GM23338 (cell line): ENCODE measurements at regions not wholly inside any gene's neighbourhood (a gene's known extent, or its start where the extent isn't known, plus 50 kb on each side); places are given as distances from the start of the nearest gene placed in this dataset.

Source experiments
- ATAC-seq: fragments of 200-7000 bp; cut with Tn5 transposase; 3 replicates; pipeline ENCODE4 v1.9.1; 2020
- DNase-seq: peaks from one replicate; pipeline ENCODE4 v3.0.0-alpha.2; 2015; ENCODE audit warnings: low spot score
- H2AFZ ChIP-seq: fragments of 200-600 bp; sonication (generic); 2 replicates; pipeline ENCODE4 v1.8.0; 2016; ENCODE audit warnings: antibody characterized with exemption, mild to moderate bottlenecking, moderate library complexity
- H3F3A ChIP-seq: fragments of 200-600 bp; sonication (generic); replicated peaks from 2 replicates; pipeline ENCODE4 v1.8.0; 2017; ENCODE audit warnings: antibody characterized with exemption, mixed run types, low read depth
- H3K27ac ChIP-seq: fragments of 200-600 bp; sonication (generic); 2 replicates; pipeline ENCODE4 v1.6.1; 2016; ENCODE audit warnings: low read depth
- H3K27me3 ChIP-seq: fragments of 200-600 bp; sonication (generic); 2 replicates; pipeline ENCODE4 v1.8.0; 2016; ENCODE audit warnings: mild to moderate bottlenecking, mixed run types, moderate library complexity; ENCODE audit not compliant: insufficient read depth
- H3K36me3 ChIP-seq: fragments of 200-600 bp; sonication (generic); 2 replicates; pipeline ENCODE4 v1.8.0; 2016; ENCODE audit warnings: mild to moderate bottlenecking; ENCODE audit not compliant: insufficient read depth
- H3K4me1 ChIP-seq: fragments of 200-600 bp; sonication (generic); 2 replicates; pipeline ENCODE4 v1.8.0; 2016; ENCODE audit warnings: mild to moderate bottlenecking, moderate library complexity; ENCODE audit not compliant: insufficient read depth
- H3K4me2 ChIP-seq: fragments of 200-600 bp; sonication (generic); 2 replicates; pipeline ENCODE4 v1.7.1; 2017; ENCODE audit warnings: mixed run types
- H3K4me3 ChIP-seq: fragments of 200-600 bp; sonication (generic); 2 replicates; pipeline ENCODE4 v1.6.1; 2016; ENCODE audit warnings: mixed run types
- H3K79me2 ChIP-seq: fragments of 200-600 bp; sonication (generic); replicated peaks from 2 replicates; pipeline ENCODE4 v1.8.0; 2017; ENCODE audit warnings: mild to moderate bottlenecking; ENCODE audit not compliant: insufficient read depth
- H3K9me2 ChIP-seq: fragments of 200-600 bp; sonication (generic); 2 replicates; pipeline ENCODE4 v1.8.0; 2017; ENCODE audit not compliant: insufficient read depth
- H4K20me1 ChIP-seq: fragments of 200-600 bp; sonication (generic); replicated peaks from 2 replicates; pipeline ENCODE4 v1.8.0; 2017; ENCODE audit warnings: mild to moderate bottlenecking; ENCODE audit not compliant: insufficient read depth
- H3K27ac Mint-ChIP-seq: 2 replicates; pipeline ENCODE4 v1.8.0; 2020; ENCODE audit warnings: inconsistent platforms, mild to moderate bottlenecking, moderate library complexity, mixed read lengths
- H3K27me3 Mint-ChIP-seq: 3 replicates; pipeline ENCODE4 v1.8.0; 2022; ENCODE audit warnings: low read depth, mild to moderate bottlenecking, moderate library complexity, mixed read lengths, inconsistent platforms; ENCODE audit not compliant: insufficient read depth, poor library complexity
- H3K36me3 Mint-ChIP-seq: 3 replicates; pipeline ENCODE4 v1.8.0; 2021; ENCODE audit warnings: low read depth, mild to moderate bottlenecking, inconsistent platforms, moderate library complexity, mixed read lengths
- H3K4me1 Mint-ChIP-seq: 3 replicates; pipeline ENCODE4 v1.8.0; 2020; ENCODE audit warnings: mild to moderate bottlenecking, inconsistent platforms, mixed read lengths
- H3K4me3 Mint-ChIP-seq: 3 replicates; pipeline ENCODE4 v1.8.0; 2021; ENCODE audit warnings: moderate library complexity, mild to moderate bottlenecking, inconsistent platforms, mixed read lengths
- H3K9me3 Mint-ChIP-seq: 3 replicates; pipeline ENCODE4 v1.8.0; 2020; ENCODE audit warnings: moderate library complexity, mild to moderate bottlenecking, inconsistent platforms, mixed read lengths
- ETS1 ChIP-seq: IDR thresholded peaks from 2 replicates; pipeline ENCODE4 v1.6.1; 2016; ENCODE audit warnings: antibody characterized with exemption
- EZH2phosphoT487 ChIP-seq: fragments of 200-600 bp; sonication (generic); IDR thresholded peaks from one replicate; pipeline ENCODE4 v1.8.1; 2018; ENCODE audit warnings: antibody characterized with exemption; ENCODE audit not compliant: unreplicated experiment
- NANOG ChIP-seq: IDR thresholded peaks from 2 replicates; pipeline ENCODE4 v1.6.1; 2016; ENCODE audit warnings: antibody characterized with exemption, borderline replicate concordance
- ZNF114 ChIP-seq: fragments of 250-450 bp; sonication (Bioruptor Pico); IDR thresholded peaks from 2 replicates; pipeline ENCODE4 v1.5.0; 2020; ENCODE audit warnings: mild to moderate bottlenecking, moderate library complexity
- ZNF331 ChIP-seq: fragments of 250-450 bp; sonication (Bioruptor Pico); IDR thresholded peaks from 2 replicates; pipeline ENCODE4 v1.5.0; 2020; ENCODE audit warnings: low read depth, mild to moderate bottlenecking, moderate library complexity
- ZNF462 ChIP-seq: fragments of 250-450 bp; sonication (Bioruptor Pico); IDR thresholded peaks from 2 replicates; pipeline ENCODE4 v1.5.0; 2020; ENCODE audit warnings: mild to moderate bottlenecking, moderate library complexity

GRCh38 chr2:41981417-41981816 lies 66.4 kb upstream of the PKDCC start (continued):
- TF ChIP-seq ZNF462 (CRISPR knock-in tag) (no peak), ZNF331 (CRISPR knock-in tag) (no peak)

GRCh38 chr2:41985573-41986095 lies 62.2 kb upstream of the PKDCC start:
- no peaks in the 10 kb centered on the region for H3K36me3 ChIP-seq
- ATAC-seq: no peak
- no peak overlapping the region for H3K27ac ChIP-seq
- no peaks in the 10 kb centered on the region for H3K79me2 ChIP-seq
- Mint-ChIP-seq H3K9me3 (no peaks in the 10 kb centered on the region), H3K27me3 (no peaks in the 10 kb centered on the region), H3K27ac (no peak overlapping the region), H3K4me3 (no peak overlapping the region), H3K36me3 (no peaks in the 10 kb centered on the region), H3K4me1 (peaks cover 1% of the 10 kb centered on the region; the same call in 2 of the 3 replicates)
- H3K4me2 ChIP-seq: no peak overlapping the region
- 0 out of 2 replicates have a peak, but pooled peaks cover 3% of the 10 kb centered on the region for H3K9me2 ChIP-seq
- H3K27me3 ChIP-seq: no peaks in the 10 kb centered on the region
- H4K20me1 ChIP-seq: no peaks in the 10 kb centered on the region
- H2AFZ ChIP-seq: no peak overlapping the region
- no peak overlapping the region for H3K4me3 ChIP-seq
- no peaks in the 10 kb centered on the region for H3F3A ChIP-seq
- TF ChIP-seq ZNF331 (CRISPR knock-in tag): no peak
- TF ChIP-seq NANOG: no peak
- TF ChIP-seq ETS1: no peak
- no peak for TF ChIP-seq ZNF114 (CRISPR knock-in tag)
- no peak for TF ChIP-seq EZH2phosphoT487
- no peaks in the 10 kb centered on the region for H3K4me1 ChIP-seq
- DNase-seq: no peak
